Skin epidermis (tissue), 12 donors: ENCODE measurements at regions not wholly inside any gene's neighbourhood (a gene's known extent, or its start where the extent isn't known, plus 50 kb on each side); places are given as distances from the start of the nearest gene placed in this dataset.
"Not testable (repeated sequence)": the region's sequence is repeated elsewhere in the genome, so short reads cannot be mapped to it uniquely, and the experiment has no call there.

Experiments used
- H3K27ac ChIP-seq, 21 experiments: fragments of 200-600 bp; sonication (generic) in 11 of 21; one replicate each; pipeline ENCODE4 v1.5.0; 2020; ENCODE audit warnings: mild to moderate bottlenecking in 3 of 21, inconsistent platforms in 2 of 21, moderate library complexity in 2 of 21
- H3K4me3 ChIP-seq, 7 experiments: fragments of 200-600 bp; sonication (generic) in 2 of 7; one replicate each; pipeline ENCODE4 v1.5.0; 2020; ENCODE audit warnings: inconsistent platforms in 2 of 7, mild to moderate bottlenecking in 2 of 7, moderate library complexity in 1 of 7

- Histone ChIP-seq H3K27ac (peak overlapping the region in 4 of 21 experiments; percentile 3 to 37 (median 20)), H3K4me3 (no peak overlapping the region)
Observed at GRCh38 chr3:194854659-194855390, 169.1 kb downstream of the FAM43A start.

- H3K4me3 ChIP-seq: no peak overlapping the region
- no peak overlapping the region for H3K27ac ChIP-seq
Observed at GRCh38 chr3:194856296-194856695, 170.6 kb downstream of the FAM43A start.

GRCh38 chr3:194857469-194858113, 171.9 kb downstream of the FAM43A start:
- Histone ChIP-seq H3K27ac (no peak overlapping the region), H3K4me3 (no peak overlapping the region)

GRCh38 chr3:194858382-194858781, 172.7 kb downstream of the FAM43A start:
- Histone ChIP-seq H3K27ac (no peak overlapping the region), H3K4me3 (no peak overlapping the region)

GRCh38 chr3:194860725-194861124, 175.0 kb downstream of the FAM43A start:
- no peak overlapping the region for H3K4me3 ChIP-seq
- no peak overlapping the region for H3K27ac ChIP-seq

GRCh38 chr3:194861375-194861774, 175.7 kb downstream of the FAM43A start:
- Histone ChIP-seq H3K4me3 (no peak overlapping the region), H3K27ac (no peak overlapping the region)

- no peak overlapping the region for H3K4me3 ChIP-seq
Observed at GRCh38 chr3:194865061-194865460, 179.4 kb downstream of the FAM43A start.

GRCh38 chr3:194865615-194866014, 179.9 kb downstream of the FAM43A start:
- Histone ChIP-seq H3K4me3 (no peak overlapping the region), H3K27ac (peak overlapping the region in 3 of 21 experiments; percentile 3 to 18 (median 11))

More at GRCh38 chr3:194865061-194865460, 179.4 kb downstream of the FAM43A start:
- H3K27ac ChIP-seq: peak overlapping the region in 3 of 21 experiments; percentile 3 to 28 (median 18)

- no peak overlapping the region for H3K27ac ChIP-seq
- H3K4me3 ChIP-seq: no peak overlapping the region
Observed at GRCh38 chr3:194866236-194866635, 180.6 kb downstream of the FAM43A start.

GRCh38 chr3:194867270-194867983, 181.7 kb downstream of the FAM43A start:
- peak overlapping the region in 9 of 21 experiments; percentile 5 to 68 (median 40) for H3K27ac ChIP-seq
- no peak overlapping the region for H3K4me3 ChIP-seq

GRCh38 chr3:194868831-194869230, 183.1 kb downstream of the FAM43A start:
- peak overlapping the region in 1 of 21 experiments; percentile 4 for H3K27ac ChIP-seq
- no peak overlapping the region for H3K4me3 ChIP-seq

GRCh38 chr3:194869482-194870169, 183.9 kb downstream of the FAM43A start:
- Histone ChIP-seq H3K27ac (no peak overlapping the region), H3K4me3 (no peak overlapping the region)

GRCh38 chr3:194870394-194871110, 184.9 kb downstream of the FAM43A start:
- no peak overlapping the region for H3K4me3 ChIP-seq
- peak overlapping the region in 10 of 21 experiments; percentile 5 to 81 (median 64) for H3K27ac ChIP-seq

GRCh38 chr3:194871143-194871863, 185.6 kb downstream of the FAM43A start:
- peak overlapping the region in 20 of 21 experiments; percentile 12 to 81 (median 58) for H3K27ac ChIP-seq

GRCh38 chr3:194871864-194872668, 186.4 kb downstream of the FAM43A start:
- Histone ChIP-seq H3K27ac (peak overlapping the region in 20 of 21 experiments; percentile 12 to 81 (median 58)), H3K4me3 (no peak overlapping the region)

More at GRCh38 chr3:194871143-194871863, 185.6 kb downstream of the FAM43A start:
- no peak overlapping the region for H3K4me3 ChIP-seq

- H3K4me3 ChIP-seq: no peak overlapping the region
- peak overlapping the region in 14 of 21 experiments; percentile 29 to 81 (median 60) for H3K27ac ChIP-seq
Observed at GRCh38 chr3:194872669-194872977, 186.9 kb downstream of the FAM43A start.

GRCh38 chr3:194873474-194873873, 187.8 kb downstream of the FAM43A start:
- not testable (repeated sequence) for H3K27ac ChIP-seq, H3K4me3 ChIP-seq

GRCh38 chr3:194874206-194874605, 188.5 kb downstream of the FAM43A start:
- no peak overlapping the region for H3K4me3 ChIP-seq
- no peak overlapping the region for H3K27ac ChIP-seq
